Peyer's patch (tissue), 4 donors: ENCODE measurements at regions not wholly inside any gene's neighbourhood (a gene's known extent, or its start where the extent isn't known, plus 50 kb on each side); places are given as distances from the start of the nearest gene placed in this dataset.

Experiments used
- POLR2A ChIP-seq, 2 donors: fragments of 450-650 bp; IDR thresholded peaks; one replicate each; pipeline ENCODE4 v1.5.1; 2017; ENCODE audit warnings: antibody characterized with exemption in 2 of 2, mild to moderate bottlenecking in 2 of 2, moderate library complexity in 2 of 2
- TF ChIP-seq, protein P1 (sequence below), 6 experiments: fragments of 450-650 bp in 4 of 6; fragments of 200-600 bp in 2 of 6; sonication (generic) in 1 of 6; IDR thresholded peaks; one replicate each; pipeline ENCODE4 v1.5.1; 2017 to 2019; ENCODE audit warnings: antibody characterized with exemption in 6 of 6, mild to moderate bottlenecking in 3 of 6, moderate library complexity in 1 of 6

DNA sequence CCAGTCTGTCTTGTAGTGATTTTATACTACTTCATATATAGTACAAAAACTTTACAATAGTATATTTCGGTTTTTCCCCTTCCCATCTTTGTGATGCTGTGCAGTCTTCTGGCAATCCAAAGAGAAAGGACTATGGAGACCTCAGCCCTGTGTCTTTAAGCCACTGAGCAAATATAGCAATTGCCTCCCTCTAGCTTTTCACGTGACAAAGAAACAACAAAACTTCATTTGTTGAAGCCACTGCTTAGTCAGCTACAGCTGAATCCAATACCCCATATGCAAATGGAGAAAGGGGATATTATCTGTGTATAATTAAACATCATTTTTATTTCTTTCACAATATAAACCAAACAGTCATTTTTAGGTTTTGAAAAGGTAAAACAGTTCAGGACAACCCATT lies 142.8 kb upstream of the STK32A start:
- no peak for TF ChIP-seq POLR2A (IDR thresholded peaks at IDR 0.05)
- TF ChIP-seq, protein P1, sequence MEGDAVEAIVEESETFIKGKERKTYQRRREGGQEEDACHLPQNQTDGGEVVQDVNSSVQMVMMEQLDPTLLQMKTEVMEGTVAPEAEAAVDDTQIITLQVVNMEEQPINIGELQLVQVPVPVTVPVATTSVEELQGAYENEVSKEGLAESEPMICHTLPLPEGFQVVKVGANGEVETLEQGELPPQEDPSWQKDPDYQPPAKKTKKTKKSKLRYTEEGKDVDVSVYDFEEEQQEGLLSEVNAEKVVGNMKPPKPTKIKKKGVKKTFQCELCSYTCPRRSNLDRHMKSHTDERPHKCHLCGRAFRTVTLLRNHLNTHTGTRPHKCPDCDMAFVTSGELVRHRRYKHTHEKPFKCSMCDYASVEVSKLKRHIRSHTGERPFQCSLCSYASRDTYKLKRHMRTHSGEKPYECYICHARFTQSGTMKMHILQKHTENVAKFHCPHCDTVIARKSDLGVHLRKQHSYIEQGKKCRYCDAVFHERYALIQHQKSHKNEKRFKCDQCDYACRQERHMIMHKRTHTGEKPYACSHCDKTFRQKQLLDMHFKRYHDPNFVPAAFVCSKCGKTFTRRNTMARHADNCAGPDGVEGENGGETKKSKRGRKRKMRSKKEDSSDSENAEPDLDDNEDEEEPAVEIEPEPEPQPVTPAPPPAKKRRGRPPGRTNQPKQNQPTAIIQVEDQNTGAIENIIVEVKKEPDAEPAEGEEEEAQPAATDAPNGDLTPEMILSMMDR (IDR thresholded peaks at IDR 0.05) = no peak
